ENCODE measurements at regions not wholly inside any gene's neighbourhood (a gene's known extent, or its start where the extent isn't known, plus 50 kb on each side); places are given as distances from the start of the nearest gene placed in this dataset.

GRCh38 chr4:137705171-137705783, 173.0 kb upstream of the PCDH18 start:
- Histone ChIP-seq H3K36me3 (ENCODE audit: insufficient read depth, low read length) (no peaks in the 10 kb centered on the region), H3K4me3 (ENCODE audit: low read length) (no peak overlapping the region), H2AFZ (ENCODE audit: low read depth, low read length) (no peak overlapping the region), H3K9me3 (ENCODE audit: low read length) (no peaks in the 10 kb centered on the region), H3K4me1 (ENCODE audit: insufficient read depth, low read length) (no peaks in the 10 kb centered on the region), H3K27me3 (ENCODE audit: insufficient read depth, low read length) (no peaks in the 10 kb centered on the region)

- H3K4me1 ChIP-seq (ENCODE audit: insufficient read depth, low read length), result no peaks in the 10 kb centered on the region
- H2AFZ ChIP-seq (ENCODE audit: low read depth, low read length), result no peak overlapping the region
- no peaks in the 10 kb centered on the region for H3K9me3 ChIP-seq (ENCODE audit: low read length)
- no peaks in the 10 kb centered on the region for H3K27me3 ChIP-seq (ENCODE audit: insufficient read depth, low read length)
- H3K4me3 ChIP-seq (ENCODE audit: low read length), result no peak overlapping the region
- no peaks in the 10 kb centered on the region for H3K36me3 ChIP-seq (ENCODE audit: insufficient read depth, low read length)
Measured at GRCh38 chr4:137703195-137703594, 170.9 kb upstream of the PCDH18 start.

GRCh38 chr4:137702512-137702911, 170.2 kb upstream of the PCDH18 start:
- no peak overlapping the region for H3K4me3 ChIP-seq (ENCODE audit: low read length)
- no peaks in the 10 kb centered on the region for H3K27me3 ChIP-seq (ENCODE audit: insufficient read depth, low read length)
- H2AFZ ChIP-seq (ENCODE audit: low read depth, low read length), result no peak overlapping the region
- H3K4me1 ChIP-seq (ENCODE audit: insufficient read depth, low read length), result no peaks in the 10 kb centered on the region
- no peaks in the 10 kb centered on the region for H3K36me3 ChIP-seq (ENCODE audit: insufficient read depth, low read length)
- no peaks in the 10 kb centered on the region for H3K9me3 ChIP-seq (ENCODE audit: low read length)

GRCh38 chr4:137701401-137701800, 169.1 kb upstream of the PCDH18 start:
- H3K27me3 ChIP-seq (ENCODE audit: insufficient read depth, low read length), result no peaks in the 10 kb centered on the region
- H3K36me3 ChIP-seq (ENCODE audit: insufficient read depth, low read length), result no peaks in the 10 kb centered on the region
- no peak overlapping the region for H3K4me3 ChIP-seq (ENCODE audit: low read length)
- H3K4me1 ChIP-seq (ENCODE audit: insufficient read depth, low read length), result no peaks in the 10 kb centered on the region
- no peaks in the 10 kb centered on the region for H3K9me3 ChIP-seq (ENCODE audit: low read length)
- H2AFZ ChIP-seq (ENCODE audit: low read depth, low read length), result no peak overlapping the region

GRCh38 chr4:137700751-137701150, 168.5 kb upstream of the PCDH18 start:
- Histone ChIP-seq H3K4me1 (ENCODE audit: insufficient read depth, low read length) (peaks cover 4% of the 10 kb centered on the region), H3K27me3 (ENCODE audit: insufficient read depth, low read length) (no peaks in the 10 kb centered on the region), H2AFZ (ENCODE audit: low read depth, low read length) (no peak overlapping the region), H3K36me3 (ENCODE audit: insufficient read depth, low read length) (no peaks in the 10 kb centered on the region), H3K9me3 (ENCODE audit: low read length) (no peaks in the 10 kb centered on the region), H3K4me3 (ENCODE audit: low read length) (no peak overlapping the region)

GRCh38 chr4:137700072-137700471, 167.8 kb upstream of the PCDH18 start:
- Histone ChIP-seq H3K4me3 (ENCODE audit: low read length) (no peak overlapping the region), H3K9me3 (ENCODE audit: low read length) (no peaks in the 10 kb centered on the region), H3K4me1 (ENCODE audit: insufficient read depth, low read length) (peaks cover 11% of the 10 kb centered on the region), H3K27me3 (ENCODE audit: insufficient read depth, low read length) (no peaks in the 10 kb centered on the region), H3K36me3 (ENCODE audit: insufficient read depth, low read length) (no peaks in the 10 kb centered on the region), H2AFZ (ENCODE audit: low read depth, low read length) (no peak overlapping the region)

GRCh38 chr4:137694138-137694537, 161.8 kb upstream of the PCDH18 start:
- H3K4me1 ChIP-seq (ENCODE audit: insufficient read depth, low read length), result peaks cover 11% of the 10 kb centered on the region
- no peak overlapping the region for H2AFZ ChIP-seq (ENCODE audit: low read depth, low read length)
- H3K27me3 ChIP-seq (ENCODE audit: insufficient read depth, low read length), result no peaks in the 10 kb centered on the region
- H3K9me3 ChIP-seq (ENCODE audit: low read length), result no peaks in the 10 kb centered on the region
- no peak overlapping the region for H3K4me3 ChIP-seq (ENCODE audit: low read length)
- no peaks in the 10 kb centered on the region for H3K36me3 ChIP-seq (ENCODE audit: insufficient read depth, low read length)

- H3K4me1 ChIP-seq (ENCODE audit: insufficient read depth, low read length), result peaks cover 11% of the 10 kb centered on the region
- H3K4me3 ChIP-seq (ENCODE audit: low read length), result no peak overlapping the region
- no peak overlapping the region for H2AFZ ChIP-seq (ENCODE audit: low read depth, low read length)
- H3K9me3 ChIP-seq (ENCODE audit: low read length), result no peaks in the 10 kb centered on the region
- H3K27me3 ChIP-seq (ENCODE audit: insufficient read depth, low read length), result no peaks in the 10 kb centered on the region
- no peaks in the 10 kb centered on the region for H3K36me3 ChIP-seq (ENCODE audit: insufficient read depth, low read length)
Measured at GRCh38 chr4:137693641-137694040, 161.3 kb upstream of the PCDH18 start.

GRCh38 chr4:137692205-137692604, 159.9 kb upstream of the PCDH18 start:
- Histone ChIP-seq H3K4me3 (ENCODE audit: low read length) (no peak overlapping the region), H2AFZ (ENCODE audit: low read depth, low read length) (no peak overlapping the region)

GRCh38 chr4:137688651-137689050, 156.4 kb upstream of the PCDH18 start:
- Histone ChIP-seq H3K4me1 (ENCODE audit: insufficient read depth, low read length) (peaks cover 11% of the 10 kb centered on the region), H3K9me3 (ENCODE audit: low read length) (no peaks in the 10 kb centered on the region), H2AFZ (ENCODE audit: low read depth, low read length) (no peak overlapping the region), H3K36me3 (ENCODE audit: insufficient read depth, low read length) (no peaks in the 10 kb centered on the region), H3K4me3 (ENCODE audit: low read length) (no peak overlapping the region), H3K27me3 (ENCODE audit: insufficient read depth, low read length) (no peaks in the 10 kb centered on the region)

More at GRCh38 chr4:137692205-137692604, 159.9 kb upstream of the PCDH18 start:
- Histone ChIP-seq H3K36me3 (ENCODE audit: insufficient read depth, low read length) (no peaks in the 10 kb centered on the region), H3K27me3 (ENCODE audit: insufficient read depth, low read length) (no peaks in the 10 kb centered on the region), H3K9me3 (ENCODE audit: low read length) (no peaks in the 10 kb centered on the region), H3K4me1 (ENCODE audit: insufficient read depth, low read length) (peaks cover 11% of the 10 kb centered on the region)

GRCh38 chr4:137685357-137685756, 153.1 kb upstream of the PCDH18 start:
- Histone ChIP-seq H3K36me3 (ENCODE audit: insufficient read depth, low read length) (no peaks in the 10 kb centered on the region), H3K27me3 (ENCODE audit: insufficient read depth, low read length) (no peaks in the 10 kb centered on the region), H3K4me1 (ENCODE audit: insufficient read depth, low read length) (peaks cover 11% of the 10 kb centered on the region), H3K9me3 (ENCODE audit: low read length) (no peaks in the 10 kb centered on the region), H2AFZ (ENCODE audit: low read depth, low read length) (peak overlapping the region; percentile 61), H3K4me3 (ENCODE audit: low read length) (no peak overlapping the region)

- H3K9me3 ChIP-seq (ENCODE audit: low read length), result peaks cover 2% of the 10 kb centered on the region
- no peaks in the 10 kb centered on the region for H3K36me3 ChIP-seq (ENCODE audit: insufficient read depth, low read length)
- no peak overlapping the region for H3K4me3 ChIP-seq (ENCODE audit: low read length)
- H3K27me3 ChIP-seq (ENCODE audit: insufficient read depth, low read length), result no peaks in the 10 kb centered on the region
- peaks cover 11% of the 10 kb centered on the region for H3K4me1 ChIP-seq (ENCODE audit: insufficient read depth, low read length)
- H2AFZ ChIP-seq (ENCODE audit: low read depth, low read length), result no peak overlapping the region
Measured at GRCh38 chr4:137681081-137681480, 148.8 kb upstream of the PCDH18 start.

- H3K4me3 ChIP-seq (ENCODE audit: low read length), result no peak overlapping the region
- no peaks in the 10 kb centered on the region for H3K27me3 ChIP-seq (ENCODE audit: insufficient read depth, low read length)
- H2AFZ ChIP-seq (ENCODE audit: low read depth, low read length), result no peak overlapping the region
- H3K36me3 ChIP-seq (ENCODE audit: insufficient read depth, low read length), result no peaks in the 10 kb centered on the region
- peaks cover 2% of the 10 kb centered on the region for H3K9me3 ChIP-seq (ENCODE audit: low read length)
- no peaks in the 10 kb centered on the region for H3K4me1 ChIP-seq (ENCODE audit: insufficient read depth, low read length)
Measured at GRCh38 chr4:137678796-137679195, 146.5 kb upstream of the PCDH18 start.

- Histone ChIP-seq H3K4me3 (ENCODE audit: low read length) (no peak overlapping the region), H2AFZ (ENCODE audit: low read depth, low read length) (no peak overlapping the region), H3K4me1 (ENCODE audit: insufficient read depth, low read length) (no peaks in the 10 kb centered on the region), H3K9me3 (ENCODE audit: low read length) (peaks cover 2% of the 10 kb centered on the region), H3K27me3 (ENCODE audit: insufficient read depth, low read length) (no peaks in the 10 kb centered on the region), H3K36me3 (ENCODE audit: insufficient read depth, low read length) (no peaks in the 10 kb centered on the region)
Measured at GRCh38 chr4:137677863-137678262, 145.6 kb upstream of the PCDH18 start.

Data from neuron (in vitro differentiated cells).